ENCODE measurements at regions not wholly inside any gene's neighbourhood (a gene's known extent, or its start where the extent isn't known, plus 50 kb on each side); places are given as distances from the start of the nearest gene placed in this dataset.
"Not testable (repeated sequence)": the region's sequence is repeated elsewhere in the genome, so short reads cannot be mapped to it uniquely, and the experiment has no call there.

- not testable (repeated sequence) for H3K4me1 ChIP-seq; H3K27me3 ChIP-seq; H3K36me3 ChIP-seq; DNase-seq; H3K9me3 ChIP-seq; H3K4me3 ChIP-seq (ENCODE audit: low read depth, low read length)
Observed at GRCh38 chr2:37722971-37723370, 51.5 kb upstream of the CDC42EP3 start.

DNA sequence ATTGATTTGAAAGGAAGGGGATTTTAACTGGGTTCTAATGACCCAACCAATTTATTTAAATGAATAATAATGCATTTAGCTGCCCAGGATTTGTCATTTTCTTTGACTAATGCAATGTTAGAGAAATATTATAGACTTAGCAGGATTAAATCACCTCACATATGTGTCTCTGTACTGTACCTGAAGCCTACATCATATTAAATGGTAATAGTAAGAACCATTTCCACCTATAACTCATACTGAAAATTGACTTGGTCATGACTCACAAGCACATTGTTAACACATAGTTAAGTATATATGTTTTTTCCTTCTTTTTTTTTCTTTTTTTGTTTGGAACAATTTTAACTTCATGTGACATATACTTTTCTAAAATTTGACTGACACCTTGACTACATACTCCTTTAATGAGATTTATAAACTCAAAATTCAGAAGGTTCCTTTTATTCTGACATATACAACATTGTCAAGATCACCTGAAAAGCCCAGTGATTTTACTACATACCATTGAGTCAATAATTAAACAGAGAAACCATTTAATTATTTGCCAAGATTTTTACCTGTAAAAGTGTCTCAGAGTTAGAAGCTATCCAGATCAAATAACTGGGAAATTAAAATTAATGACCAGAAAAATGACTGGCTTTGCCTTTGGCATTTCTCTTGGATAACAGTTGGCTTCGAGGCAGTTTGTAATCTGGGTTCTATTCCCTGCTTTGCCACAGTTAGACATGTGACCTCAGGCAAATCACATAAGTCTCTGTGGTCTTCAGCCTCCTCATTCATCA lies 58.8 kb upstream of the CDC42EP3 start:
- Histone ChIP-seq H3K27me3 (no peaks in the 10 kb centered on the region), H3K4me3 (ENCODE audit: low read depth, low read length) (no peak overlapping the region), H3K36me3 (no peaks in the 10 kb centered on the region), H3K4me1 (peaks cover 5% of the 10 kb centered on the region), H3K9me3 (no peaks in the 10 kb centered on the region)
- no peak for DNase-seq
- TF ChIP-seq, protein P1, sequence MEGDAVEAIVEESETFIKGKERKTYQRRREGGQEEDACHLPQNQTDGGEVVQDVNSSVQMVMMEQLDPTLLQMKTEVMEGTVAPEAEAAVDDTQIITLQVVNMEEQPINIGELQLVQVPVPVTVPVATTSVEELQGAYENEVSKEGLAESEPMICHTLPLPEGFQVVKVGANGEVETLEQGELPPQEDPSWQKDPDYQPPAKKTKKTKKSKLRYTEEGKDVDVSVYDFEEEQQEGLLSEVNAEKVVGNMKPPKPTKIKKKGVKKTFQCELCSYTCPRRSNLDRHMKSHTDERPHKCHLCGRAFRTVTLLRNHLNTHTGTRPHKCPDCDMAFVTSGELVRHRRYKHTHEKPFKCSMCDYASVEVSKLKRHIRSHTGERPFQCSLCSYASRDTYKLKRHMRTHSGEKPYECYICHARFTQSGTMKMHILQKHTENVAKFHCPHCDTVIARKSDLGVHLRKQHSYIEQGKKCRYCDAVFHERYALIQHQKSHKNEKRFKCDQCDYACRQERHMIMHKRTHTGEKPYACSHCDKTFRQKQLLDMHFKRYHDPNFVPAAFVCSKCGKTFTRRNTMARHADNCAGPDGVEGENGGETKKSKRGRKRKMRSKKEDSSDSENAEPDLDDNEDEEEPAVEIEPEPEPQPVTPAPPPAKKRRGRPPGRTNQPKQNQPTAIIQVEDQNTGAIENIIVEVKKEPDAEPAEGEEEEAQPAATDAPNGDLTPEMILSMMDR (IDR thresholded peaks at IDR 0.05; ENCODE audit: low read depth, low read length): no peak

DNA sequence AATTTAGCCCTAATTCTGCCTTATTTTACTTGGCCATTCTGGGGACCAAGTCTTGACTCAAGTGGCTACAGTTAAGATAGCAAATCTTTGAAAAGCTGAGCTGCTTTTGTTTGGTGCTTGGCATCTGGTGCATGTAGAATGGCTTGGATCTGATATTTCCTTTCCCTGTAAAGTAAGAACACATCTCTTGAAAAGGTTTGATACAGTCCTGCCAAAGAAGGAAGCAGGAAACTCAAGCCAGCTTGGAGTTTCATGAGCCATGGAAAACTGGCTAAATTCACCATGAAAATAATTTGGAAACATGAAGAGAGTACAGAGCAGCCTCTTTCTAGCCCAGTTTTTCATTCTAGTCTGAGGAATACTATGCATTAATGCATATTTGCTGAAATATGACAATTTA lies 61.0 kb upstream of the CDC42EP3 start:
- not testable (repeated sequence) for H3K4me3 ChIP-seq (ENCODE audit: low read depth, low read length); H3K27me3 ChIP-seq; DNase-seq; H3K36me3 ChIP-seq; H3K9me3 ChIP-seq
- peaks cover 13% of the 10 kb centered on the region for H3K4me1 ChIP-seq

GRCh38 chr2:37733251-37733650 lies 61.8 kb upstream of the CDC42EP3 start:
- peaks cover 13% of the 10 kb centered on the region for H3K4me1 ChIP-seq
- TF ChIP-seq, protein P1 (IDR thresholded peaks at IDR 0.05; ENCODE audit: low read depth, low read length): no peak

GRCh38 chr2:37733955-37734354 lies 62.5 kb upstream of the CDC42EP3 start:
- H3K27me3 ChIP-seq; DNase-seq; H3K36me3 ChIP-seq; H3K4me3 ChIP-seq (ENCODE audit: low read depth, low read length); H3K9me3 ChIP-seq: not testable (repeated sequence)
- H3K4me1 ChIP-seq: peaks cover 13% of the 10 kb centered on the region

More at GRCh38 chr2:37733251-37733650, 61.8 kb upstream of the CDC42EP3 start:
- Histone ChIP-seq H3K27me3 (no peaks in the 10 kb centered on the region), H3K36me3 (no peaks in the 10 kb centered on the region), H3K9me3 (no peaks in the 10 kb centered on the region), H3K4me3 (ENCODE audit: low read depth, low read length) (no peak overlapping the region)
- DNase-seq: no peak

- not testable (repeated sequence) for H3K36me3 ChIP-seq; H3K27me3 ChIP-seq; DNase-seq; H3K4me3 ChIP-seq (ENCODE audit: low read depth, low read length); H3K9me3 ChIP-seq
- peaks cover 13% of the 10 kb centered on the region for H3K4me1 ChIP-seq
Observed at GRCh38 chr2:37734891-37735523, 63.6 kb upstream of the CDC42EP3 start.

DNA sequence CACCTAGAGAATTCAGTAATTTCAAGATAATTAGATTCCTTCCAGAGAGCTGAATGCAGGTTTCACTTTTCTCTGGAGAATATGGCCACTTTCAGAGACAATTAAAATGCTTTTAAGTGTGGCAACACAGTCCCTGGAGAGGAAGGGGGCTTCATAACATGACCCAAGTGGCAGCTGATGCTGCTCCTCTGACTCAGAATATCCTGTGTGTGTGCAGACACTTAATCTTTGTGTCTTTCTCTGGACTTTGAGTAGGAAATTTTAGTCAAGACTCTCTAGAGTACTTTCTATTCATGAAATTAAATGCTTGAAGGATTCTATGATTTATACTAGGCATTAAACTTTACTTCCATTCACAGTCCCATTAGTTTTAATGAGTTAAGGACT lies 64.1 kb upstream of the CDC42EP3 start:
- not testable (repeated sequence) for H3K27me3 ChIP-seq; H3K36me3 ChIP-seq; H3K4me3 ChIP-seq (ENCODE audit: low read depth, low read length); H3K9me3 ChIP-seq
- H3K4me1 ChIP-seq: peaks cover 15% of the 10 kb centered on the region
- DNase-seq: peak; percentile 53

DNA sequence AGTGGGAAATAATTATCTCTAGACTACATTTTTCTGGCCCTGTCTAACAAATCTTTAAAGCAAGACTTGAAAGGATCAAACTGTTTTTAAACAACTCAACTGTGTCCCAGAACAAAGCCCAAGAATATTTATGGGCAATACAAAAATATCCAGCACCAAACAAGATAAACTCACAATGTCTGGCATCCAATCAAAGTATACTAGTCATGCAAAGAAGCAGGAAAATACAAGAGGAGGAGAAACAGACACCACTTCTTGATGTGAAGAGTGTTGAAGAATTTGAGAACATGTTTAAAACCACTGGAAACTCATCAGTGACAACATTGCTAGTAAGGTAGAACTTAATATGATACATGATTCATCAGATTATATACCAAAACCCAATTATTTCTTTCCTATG lies 66.1 kb upstream of the CDC42EP3 start:
- H3K9me3 ChIP-seq: no peaks in the 10 kb centered on the region
- H3K36me3 ChIP-seq: no peaks in the 10 kb centered on the region
- TF ChIP-seq, protein P1 (IDR thresholded peaks at IDR 0.05; ENCODE audit: low read depth, low read length): no peak
- DNase-seq: no peak
- H3K4me3 ChIP-seq (ENCODE audit: low read depth, low read length): no peak overlapping the region
- peaks cover 15% of the 10 kb centered on the region for H3K4me1 ChIP-seq
- no peaks in the 10 kb centered on the region for H3K27me3 ChIP-seq

Measured in BE2C (cell line).